HCT116 (cell line): ENCODE measurements at regions not wholly inside any gene's neighbourhood (a gene's known extent, or its start where the extent isn't known, plus 50 kb on each side); places are given as distances from the start of the nearest gene placed in this dataset.

Source experiments
- CBX3 ChIP-seq: IDR thresholded peaks from 2 replicates; pipeline ENCODE4 v1.6.1; 2012; ENCODE audit warnings: low read depth
- CEBPB ChIP-seq: IDR thresholded peaks from 2 replicates; pipeline ENCODE4 v1.6.1; 2012; ENCODE audit warnings: low read depth
- EZH2 ChIP-seq: fragments of 200-600 bp; sonication (generic); IDR thresholded peaks from 2 replicates; pipeline ENCODE4 v1.6.1; 2017; ENCODE audit warnings: antibody characterized with exemption, mixed run types
- JUND ChIP-seq: IDR thresholded peaks from 2 replicates; pipeline ENCODE4 v1.6.1; 2012
- POLR2A ChIP-seq: IDR thresholded peaks from 2 replicates; pipeline ENCODE4 v1.7.0; 2011; ENCODE audit warnings: borderline replicate concordance; ENCODE audit not compliant: insufficient read depth, insufficient read length; ENCODE audit errors: extremely low read depth
- POLR2AphosphoS5 ChIP-seq: IDR thresholded peaks from 2 replicates; pipeline ENCODE4 v1.6.1; 2011; ENCODE audit warnings: mild to moderate bottlenecking, low read depth, low read length, moderate library complexity
- RAD21 ChIP-seq: IDR thresholded peaks from 2 replicates; pipeline ENCODE4 v1.6.1; 2012; ENCODE audit warnings: low read depth, mild to moderate bottlenecking
- SRF ChIP-seq: IDR thresholded peaks from 2 replicates; pipeline ENCODE4 v1.6.1; 2012; ENCODE audit warnings: low read depth
- YY1 ChIP-seq: IDR thresholded peaks from 2 replicates; pipeline ENCODE4 v1.6.1; 2011; ENCODE audit warnings: low read length, low read depth, moderate library complexity, mild to moderate bottlenecking; ENCODE audit not compliant: insufficient replicate concordance; ENCODE audit errors: extremely low read depth
- ZFX ChIP-seq: fragments of 450-650 bp; IDR thresholded peaks from 2 replicates; pipeline ENCODE4 v1.6.1; 2017
- ZNF274 ChIP-seq: fragments of 200-500 bp; sonication (Bioruptor generic); IDR thresholded peaks from 2 replicates; pipeline ENCODE4 v1.6.1; 2014; ENCODE audit warnings: mild to moderate bottlenecking, low read depth, low read length, inconsistent platforms
- TF ChIP-seq, protein P1 (sequence below), 3 experiments: fragments of 200-600 bp in 1 of 3; sonication (generic) in 1 of 3; IDR thresholded peaks in 2 of 3; conservative IDR thresholded peaks in 1 of 3; 2 replicates each; pipeline ENCODE4 v1.5.1; 2012 to 2017; ENCODE audit warnings: low read depth in 2 of 3, low read length in 2 of 3, antibody characterized with exemption in 1 of 3, borderline replicate concordance in 1 of 3, control low read depth in 1 of 3, mild to moderate bottlenecking in 1 of 3, mixed read lengths in 1 of 3, mixed run types in 1 of 3, moderate library complexity in 1 of 3; ENCODE audit not compliant: insufficient read depth in 1 of 3
- TF ChIP-seq, protein P2 (sequence below): IDR thresholded peaks from 2 replicates; pipeline ENCODE4 v1.6.1; 2012

- TF ChIP-seq RAD21 (no peak), POLR2A (no peak), ZFX (no peak), EZH2 (no peak), YY1 (no peak), JUND (no peak), SRF (no peak), POLR2AphosphoS5 (no peak), ZNF274 (no peak), CEBPB (no peak), CBX3 (no peak)
- TF ChIP-seq, protein P1, sequence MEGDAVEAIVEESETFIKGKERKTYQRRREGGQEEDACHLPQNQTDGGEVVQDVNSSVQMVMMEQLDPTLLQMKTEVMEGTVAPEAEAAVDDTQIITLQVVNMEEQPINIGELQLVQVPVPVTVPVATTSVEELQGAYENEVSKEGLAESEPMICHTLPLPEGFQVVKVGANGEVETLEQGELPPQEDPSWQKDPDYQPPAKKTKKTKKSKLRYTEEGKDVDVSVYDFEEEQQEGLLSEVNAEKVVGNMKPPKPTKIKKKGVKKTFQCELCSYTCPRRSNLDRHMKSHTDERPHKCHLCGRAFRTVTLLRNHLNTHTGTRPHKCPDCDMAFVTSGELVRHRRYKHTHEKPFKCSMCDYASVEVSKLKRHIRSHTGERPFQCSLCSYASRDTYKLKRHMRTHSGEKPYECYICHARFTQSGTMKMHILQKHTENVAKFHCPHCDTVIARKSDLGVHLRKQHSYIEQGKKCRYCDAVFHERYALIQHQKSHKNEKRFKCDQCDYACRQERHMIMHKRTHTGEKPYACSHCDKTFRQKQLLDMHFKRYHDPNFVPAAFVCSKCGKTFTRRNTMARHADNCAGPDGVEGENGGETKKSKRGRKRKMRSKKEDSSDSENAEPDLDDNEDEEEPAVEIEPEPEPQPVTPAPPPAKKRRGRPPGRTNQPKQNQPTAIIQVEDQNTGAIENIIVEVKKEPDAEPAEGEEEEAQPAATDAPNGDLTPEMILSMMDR (IDR thresholded peaks at IDR 0.05 in 2 of 3, conservative IDR thresholded peaks at IDR 0.05 in 1 of 3; ENCODE audit: borderline replicate concordance in 1 of 3, insufficient read depth in 1 of 3, low read depth in 2 of 3, low read length in 2 of 3): no peak
- TF ChIP-seq, protein P2, sequence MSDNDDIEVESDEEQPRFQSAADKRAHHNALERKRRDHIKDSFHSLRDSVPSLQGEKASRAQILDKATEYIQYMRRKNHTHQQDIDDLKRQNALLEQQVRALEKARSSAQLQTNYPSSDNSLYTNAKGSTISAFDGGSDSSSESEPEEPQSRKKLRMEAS: no peak
Observed at GRCh38 chr13:70347947-70348620, 239.8 kb upstream of the KLHL1 start.
